SIG-M5 (cell line): ENCODE measurements at regions not wholly inside any gene's neighbourhood (a gene's known extent, or its start where the extent isn't known, plus 50 kb on each side); places are given as distances from the start of the nearest gene placed in this dataset.
A peak's percentile ranks its signal among the peaks of the same experiment; 100 is the strongest.

ENCODE experiments used
- DNase-seq: peaks from one replicate; lab custom pipeline; 2025; lab: John Stamatoyannopoulos, UW

GRCh38 chr2:21253311-21254027 is 129.7 kb downstream of the TDRD15 start:
- DNase-seq = no peak

GRCh38 chr2:21254170-21254965 is 130.6 kb downstream of the TDRD15 start:
- no peak for DNase-seq

DNA sequence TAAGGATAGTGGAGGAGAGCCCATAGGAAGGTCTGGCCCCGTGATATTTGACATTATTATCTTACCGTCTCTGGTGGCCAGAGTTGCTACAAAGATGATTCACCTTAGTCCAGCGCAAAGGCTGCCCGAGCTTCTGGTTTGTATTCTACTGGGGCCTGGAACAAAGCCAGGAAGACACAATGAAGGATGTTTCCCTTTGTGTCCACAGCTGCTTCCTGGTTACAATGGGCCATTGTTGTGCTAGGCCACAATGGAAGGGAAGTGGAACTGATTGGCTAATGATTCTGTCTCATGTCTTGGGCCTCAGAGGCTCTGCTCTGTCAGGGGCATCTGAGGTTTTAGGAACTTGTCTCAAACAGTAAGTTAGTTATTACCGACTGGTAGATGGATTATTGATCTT is 132.2 kb downstream of the TDRD15 start:
- peak; percentile 9 for DNase-seq

- no peak for DNase-seq
These were observed 133.9 kb downstream of the TDRD15 start for GRCh38 chr2:21257621-21258020.

GRCh38 chr2:21258082-21258481 is 134.3 kb downstream of the TDRD15 start:
- no peak for DNase-seq

DNA sequence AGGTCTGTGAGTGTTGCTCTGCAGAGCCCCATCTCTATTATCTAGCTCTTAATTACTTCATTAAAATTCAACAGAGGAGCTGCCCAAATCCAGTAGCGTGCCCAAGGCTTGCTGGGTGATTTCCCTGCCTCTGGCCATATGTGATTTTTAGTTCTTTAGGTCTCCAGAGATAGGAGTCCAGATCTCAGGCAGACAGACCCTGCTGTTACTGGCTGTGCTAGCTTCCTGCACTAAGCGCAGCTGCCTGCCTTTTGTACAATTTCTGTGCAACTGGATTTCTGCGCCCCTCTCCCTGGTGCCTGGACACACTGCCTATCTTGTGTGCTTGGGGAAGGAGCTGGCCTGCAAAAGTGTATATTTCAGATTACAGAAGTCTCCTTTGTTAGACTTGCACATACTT is 136.5 kb downstream of the TDRD15 start:
- no peak for DNase-seq

GRCh38 chr2:21261591-21261990 is 137.8 kb downstream of the TDRD15 start:
- no peak for DNase-seq

GRCh38 chr2:21262426-21262940 is 138.7 kb downstream of the TDRD15 start:
- DNase-seq = no peak

- no peak for DNase-seq
These were observed 139.9 kb downstream of the TDRD15 start for GRCh38 chr2:21263622-21264021.

- DNase-seq = no peak
These were observed 142.0 kb downstream of the TDRD15 start for GRCh38 chr2:21265752-21266151.

DNA sequence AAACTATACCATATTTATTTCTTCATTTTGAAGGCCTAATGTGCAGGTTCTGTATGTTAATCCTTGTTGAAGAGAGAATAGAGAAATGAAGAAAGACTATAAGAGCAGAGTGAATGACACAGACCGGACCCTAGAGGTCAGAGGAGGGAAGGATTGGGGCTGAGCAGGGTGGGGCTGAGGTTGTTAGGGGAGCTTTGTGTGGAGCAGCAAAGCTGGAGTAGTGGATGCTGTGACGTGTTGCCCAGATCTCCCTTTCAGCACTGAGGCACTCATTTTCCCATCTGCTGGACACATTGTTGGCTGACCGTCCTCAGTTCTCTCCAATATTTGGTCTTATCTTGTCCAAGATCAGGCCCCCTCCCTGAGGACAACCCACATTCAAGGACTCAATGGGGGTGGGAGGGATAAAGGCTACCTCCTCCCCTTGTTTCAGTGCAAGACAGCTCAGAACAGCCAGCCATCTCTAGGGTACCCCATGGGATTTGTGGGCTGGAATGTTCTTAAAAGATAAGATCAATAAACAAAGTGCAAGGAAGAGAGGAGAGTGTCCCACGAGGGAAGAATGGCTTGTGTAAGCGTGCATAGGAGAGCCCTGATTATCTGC is 143.6 kb downstream of the TDRD15 start:
- DNase-seq = no peak

DNA sequence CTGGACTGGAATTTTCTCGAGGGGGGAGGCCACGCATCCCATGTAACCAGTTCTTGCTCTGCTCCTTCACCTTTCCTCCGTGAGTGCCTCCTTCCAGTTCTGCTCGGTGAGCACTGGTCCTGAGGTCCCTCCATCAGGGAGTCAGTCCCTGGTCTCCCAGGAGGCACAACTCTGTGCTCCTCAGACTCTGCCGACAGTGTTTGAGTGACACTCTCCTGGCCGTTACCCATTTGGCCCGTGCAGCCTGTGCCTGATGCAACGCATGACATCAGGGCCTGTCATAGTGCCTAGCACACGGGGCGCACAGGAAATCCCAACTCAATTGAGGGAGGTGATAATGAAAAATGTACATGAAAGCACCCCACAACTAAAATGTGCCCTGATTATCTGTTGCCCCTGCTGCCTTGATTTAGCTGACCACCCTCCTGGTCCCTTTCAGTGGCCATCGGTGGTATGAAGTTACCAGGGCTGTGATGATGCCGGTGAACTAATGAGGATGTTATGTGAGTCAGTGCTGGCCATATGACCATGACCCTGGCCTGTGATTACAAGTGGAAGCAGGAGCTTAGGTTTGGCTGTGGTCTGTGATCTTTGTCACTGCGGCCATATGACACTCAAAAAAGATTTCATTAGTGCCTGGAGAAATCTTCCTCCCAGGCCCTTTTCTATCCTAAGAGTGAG is 144.6 kb downstream of the TDRD15 start:
- DNase-seq = no peak

GRCh38 chr2:21268878-21269224 is 145.1 kb downstream of the TDRD15 start:
- DNase-seq = no peak

DNA sequence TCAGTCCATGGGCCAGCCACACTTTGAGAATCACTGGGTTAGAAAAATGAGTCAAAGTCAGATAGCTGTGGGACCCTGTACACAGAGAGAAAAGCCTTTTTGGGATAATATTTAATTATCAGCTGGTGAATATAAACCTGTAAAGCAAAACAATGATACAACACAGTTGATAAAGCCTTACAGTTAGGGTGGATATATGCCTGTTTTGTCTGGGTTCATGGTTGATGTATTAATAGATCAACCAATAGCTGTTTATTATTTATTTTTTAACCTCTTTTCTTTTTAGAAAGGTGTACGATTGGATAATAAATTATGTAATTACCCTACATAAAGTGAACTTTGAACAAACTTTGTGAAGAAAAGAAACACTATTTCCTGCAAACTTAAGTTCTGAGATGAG is 145.6 kb downstream of the TDRD15 start:
- no peak for DNase-seq

DNA sequence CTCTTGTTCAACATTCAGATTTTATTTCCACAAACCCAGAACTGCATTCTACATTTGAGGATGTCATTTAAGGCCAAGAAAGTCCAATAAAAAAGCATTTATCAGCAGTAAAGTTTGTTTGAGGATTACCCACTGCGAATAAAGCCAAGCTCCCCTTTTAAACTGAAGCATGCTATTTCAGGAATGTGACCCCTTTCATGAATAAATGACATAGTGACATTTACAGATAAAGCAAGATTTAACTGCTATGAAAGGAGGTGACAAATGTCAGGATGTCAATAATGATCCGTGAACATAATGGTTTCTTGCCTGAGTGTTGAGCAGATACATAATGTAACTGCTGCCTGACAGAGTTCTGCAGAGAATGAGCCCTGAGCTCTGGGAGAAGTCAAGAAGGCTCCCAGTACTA is 146.3 kb downstream of the TDRD15 start:
- DNase-seq = no peak

GRCh38 chr2:21270708-21271122 is 146.9 kb downstream of the TDRD15 start:
- no peak for DNase-seq

- no peak for DNase-seq
These were observed 152.4 kb downstream of the TDRD15 start for GRCh38 chr2:21276163-21276562.

GRCh38 chr2:21277068-21278056 is 153.6 kb downstream of the TDRD15 start:
- no peak for DNase-seq

- no peak for DNase-seq
These were observed 155.8 kb downstream of the TDRD15 start for GRCh38 chr2:21279525-21279924.

GRCh38 chr2:21280793-21281192 is 157.0 kb downstream of the TDRD15 start:
- DNase-seq = no peak

DNA sequence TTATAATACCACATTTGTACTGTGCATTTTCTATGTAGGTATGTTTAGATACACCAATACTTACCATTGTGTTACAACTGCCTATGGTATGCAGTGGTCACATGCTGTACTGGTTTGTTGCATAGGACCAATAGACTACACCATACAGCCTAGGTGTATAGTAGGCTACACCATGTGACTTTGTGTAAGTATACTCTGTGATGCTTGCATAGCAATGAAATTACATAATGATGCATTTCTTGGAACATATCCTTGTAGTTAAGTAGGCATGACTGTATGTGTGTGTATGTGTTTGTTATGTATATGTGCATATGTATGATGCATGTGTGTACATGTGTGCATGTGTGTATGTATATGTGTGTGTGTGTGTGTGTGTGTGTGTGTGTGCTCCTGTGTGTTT is 157.6 kb downstream of the TDRD15 start:
- no peak for DNase-seq
